Stimulated activated CD4-positive, alpha-beta T cell treated with anti-CD3 and anti-CD28 coated beads, Interleukin-4, amount 100 ng/mL, for 48 hours (primary cell): ENCODE measurements at regions not wholly inside any gene's neighbourhood (a gene's known extent, or its start where the extent isn't known, plus 50 kb on each side); places are given as distances from the start of the nearest gene placed in this dataset.
"Not testable (repeated sequence)": the region's sequence is repeated elsewhere in the genome, so short reads cannot be mapped to it uniquely, and the experiment has no call there.

Source experiments
- DNase-seq, 2 donors: peaks; one replicate each; pipeline ENCODE4 v3.0.0-alpha.2; 2020; ENCODE audit warnings: low read depth in 2 of 2

GRCh38 chr4:22630161-22630975 is 62.4 kb upstream of the GBA3 start:
- DNase-seq, result not testable (repeated sequence)

- DNase-seq, result not testable (repeated sequence)
Observed at GRCh38 chr4:22631167-22631566, 61.6 kb upstream of the GBA3 start.

- DNase-seq, result no peak
Observed at GRCh38 chr4:22634541-22635181, 58.1 kb upstream of the GBA3 start.

GRCh38 chr4:22635182-22635549 is 57.6 kb upstream of the GBA3 start:
- not testable (repeated sequence) for DNase-seq

GRCh38 chr4:22635692-22636091 is 57.0 kb upstream of the GBA3 start:
- no peak for DNase-seq

GRCh38 chr4:22637306-22637705 is 55.4 kb upstream of the GBA3 start:
- DNase-seq, result no peak
